NCI-H226 (cell line): ENCODE measurements at regions not wholly inside any gene's neighbourhood (a gene's known extent, or its start where the extent isn't known, plus 50 kb on each side); places are given as distances from the start of the nearest gene placed in this dataset.
A peak's percentile ranks its signal among the peaks of the same experiment; 100 is the strongest.

Experiments
- DNase-seq: peaks from one replicate; pipeline ENCODE4 v3.0.0-alpha.2; 2015

DNA sequence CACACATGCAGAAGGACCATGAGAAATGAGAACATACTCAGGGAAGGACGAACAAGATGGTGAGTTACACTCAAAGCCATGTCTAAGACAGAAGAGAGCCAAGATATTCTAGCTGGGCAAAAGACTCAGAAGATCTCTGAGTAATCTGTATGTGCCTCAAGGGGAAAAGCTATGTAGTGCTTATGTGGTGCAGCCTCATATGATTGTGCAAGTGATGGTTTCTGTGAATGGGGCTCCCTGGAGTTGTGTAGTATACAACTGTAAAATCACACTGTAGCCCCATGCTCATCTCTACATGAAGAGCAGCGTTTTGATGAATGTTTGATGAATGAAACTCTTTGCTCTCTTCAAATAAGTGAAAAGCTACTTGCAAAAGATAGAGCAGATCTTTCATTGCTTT is 57.5 kb downstream of the OSR1 start:
- DNase-seq, result no peak

DNA sequence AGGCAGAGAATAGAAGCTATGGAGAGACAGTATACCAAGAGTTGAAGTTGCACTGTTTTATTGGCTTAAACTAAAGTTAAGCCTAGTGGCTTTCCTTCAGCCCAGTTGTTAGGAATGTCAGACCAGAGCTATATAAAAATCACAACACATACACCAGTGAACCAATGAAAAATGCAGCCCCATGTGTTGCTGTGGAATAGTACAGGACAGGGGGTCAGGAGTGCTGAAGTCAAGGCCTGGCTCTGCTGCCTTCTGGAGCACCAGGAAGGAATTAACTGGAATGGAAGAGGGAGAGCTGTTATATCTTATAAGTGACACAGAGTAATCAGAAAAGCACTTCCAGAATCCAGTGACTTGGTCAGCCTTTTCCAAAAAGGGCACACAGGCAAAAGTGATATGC is 58.9 kb downstream of the OSR1 start:
- no peak for DNase-seq

DNA sequence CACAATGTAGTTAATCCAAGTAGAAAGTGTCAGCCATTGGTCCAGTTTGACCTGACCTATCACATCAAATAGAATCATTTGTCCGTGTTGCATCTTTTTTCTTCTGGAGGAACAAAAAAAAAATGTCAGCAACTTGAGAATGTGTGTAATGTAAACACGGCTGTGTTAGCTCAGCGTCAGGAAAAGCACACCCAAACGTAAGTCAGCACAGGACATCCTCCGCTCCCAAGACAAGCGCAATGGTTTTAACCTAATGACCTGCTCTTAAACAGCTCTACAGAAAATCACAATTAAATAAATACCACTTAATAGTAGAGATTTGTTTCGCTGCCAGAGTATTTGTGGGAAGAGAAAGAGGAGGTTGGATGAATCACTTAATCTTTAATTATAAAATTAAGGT is 59.4 kb downstream of the OSR1 start:
- DNase-seq, result no peak

DNA sequence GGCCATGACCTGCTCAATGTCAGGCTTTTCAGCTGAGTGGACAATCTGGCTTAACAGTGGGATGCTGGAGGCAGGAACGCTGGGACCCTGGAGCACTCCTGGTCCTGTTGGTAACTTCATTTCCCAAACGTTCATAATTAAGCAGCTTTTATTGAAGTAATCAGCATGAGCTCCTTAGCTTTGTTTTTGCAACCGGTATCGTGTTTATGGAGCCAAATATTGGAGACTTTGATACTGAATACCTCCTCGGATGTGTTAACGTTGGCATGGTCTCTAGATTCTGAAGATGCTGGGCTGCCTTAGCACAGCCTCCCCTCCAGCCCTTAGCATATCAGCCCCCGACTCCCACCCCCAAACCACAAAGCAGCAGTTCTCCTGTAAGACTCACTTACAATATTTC is 60.7 kb downstream of the OSR1 start:
- no peak for DNase-seq

DNA sequence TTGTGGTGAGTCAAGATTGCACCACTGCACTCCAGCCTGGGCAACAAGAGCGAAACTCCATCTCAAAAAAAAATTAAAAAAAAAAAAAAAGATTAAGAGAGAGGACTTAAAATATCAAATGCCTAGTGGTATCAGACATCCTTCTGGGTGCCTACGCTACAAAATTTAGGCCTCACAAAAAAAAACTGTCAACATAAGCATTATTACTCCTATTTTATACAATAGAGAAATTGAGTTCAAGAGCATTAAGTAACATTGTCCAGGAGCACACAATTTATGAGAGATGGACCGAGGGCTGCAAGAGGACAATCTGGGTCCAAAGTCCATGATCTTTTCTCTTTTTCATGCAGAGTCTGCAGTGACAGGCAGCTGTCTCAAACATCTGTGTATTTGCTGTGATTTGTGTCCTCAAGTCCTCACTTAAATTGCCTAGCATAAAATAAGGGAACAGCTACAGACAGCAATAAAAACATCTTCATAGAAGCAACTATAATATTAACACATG is 62.4 kb downstream of the OSR1 start:
- DNase-seq, result no peak

DNA sequence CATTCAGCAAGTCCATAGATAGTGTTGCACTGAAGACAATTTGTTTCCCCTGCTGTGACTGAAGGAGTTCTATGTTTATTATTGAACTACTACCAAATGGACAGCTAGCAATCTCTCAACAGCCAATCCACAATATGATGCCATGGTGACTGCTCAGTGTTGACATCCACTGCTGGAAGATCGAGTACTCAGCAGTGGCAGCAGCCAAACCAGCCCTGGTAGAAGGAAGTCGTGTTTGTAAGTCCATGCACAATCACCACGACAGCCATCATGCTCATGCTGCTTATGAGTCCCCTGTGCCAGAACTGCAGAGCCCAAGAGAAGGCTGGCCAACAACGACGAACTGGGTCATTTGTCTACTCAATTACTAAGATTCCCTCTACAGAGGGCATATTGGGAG is 66.4 kb downstream of the OSR1 start:
- DNase-seq, result no peak

DNA sequence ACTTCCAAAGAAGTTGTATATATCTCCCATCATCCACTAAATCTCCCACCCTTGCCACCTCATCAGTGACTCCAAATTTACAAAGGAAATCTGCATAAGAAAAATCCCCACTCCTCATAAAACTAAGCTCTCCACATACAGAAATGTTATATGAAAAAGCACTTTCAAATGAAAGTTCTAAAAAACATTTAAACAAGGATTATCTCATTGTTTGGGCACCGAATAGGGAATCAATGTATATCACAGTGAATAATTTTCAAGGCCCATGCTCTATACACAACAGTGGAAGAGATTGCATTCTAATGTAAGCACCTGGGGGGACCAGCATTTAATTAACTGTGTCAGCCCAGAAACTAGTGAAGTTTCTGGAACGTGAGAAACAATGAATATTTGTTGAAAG is 70.1 kb downstream of the OSR1 start:
- no peak for DNase-seq

DNA sequence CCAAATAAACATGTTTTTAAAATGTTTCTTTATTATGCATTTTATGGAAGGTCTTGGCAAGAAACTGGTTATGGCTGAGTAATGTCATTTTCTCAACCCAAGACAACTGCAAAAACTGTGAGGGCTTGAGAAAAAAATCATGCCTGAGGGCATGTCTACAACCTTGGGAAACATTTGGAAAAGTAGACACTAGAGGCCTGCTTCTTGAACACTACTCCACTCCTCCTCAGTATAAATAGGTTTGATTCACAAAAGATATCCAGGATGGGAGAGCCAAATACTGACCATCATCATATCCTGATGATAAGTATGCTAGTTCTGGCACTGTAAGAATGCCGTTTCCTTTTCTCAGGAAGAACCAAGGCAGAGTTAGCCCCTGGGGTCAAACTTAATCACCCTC is 71.1 kb downstream of the OSR1 start:
- peak; percentile 57 for DNase-seq

DNA sequence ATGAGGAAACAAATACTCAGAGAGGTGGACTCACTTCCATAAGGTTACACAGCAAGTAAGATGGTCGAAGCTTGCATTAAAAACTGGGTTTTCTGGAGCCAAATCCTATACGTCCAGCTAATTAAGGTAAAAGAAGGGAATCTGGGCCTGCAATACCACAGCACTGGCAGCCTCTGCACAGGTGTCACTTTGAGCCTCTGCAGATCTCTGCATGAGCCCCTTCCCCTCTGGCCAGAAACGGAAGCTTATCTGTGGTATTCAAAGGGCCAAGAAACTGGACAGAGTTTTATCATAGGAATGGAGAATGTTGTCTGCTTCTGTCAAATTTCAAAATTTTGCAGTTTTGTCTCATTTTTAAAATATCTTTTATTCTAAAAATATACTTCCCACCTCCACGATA is 76.1 kb downstream of the OSR1 start:
- DNase-seq, result no peak

DNA sequence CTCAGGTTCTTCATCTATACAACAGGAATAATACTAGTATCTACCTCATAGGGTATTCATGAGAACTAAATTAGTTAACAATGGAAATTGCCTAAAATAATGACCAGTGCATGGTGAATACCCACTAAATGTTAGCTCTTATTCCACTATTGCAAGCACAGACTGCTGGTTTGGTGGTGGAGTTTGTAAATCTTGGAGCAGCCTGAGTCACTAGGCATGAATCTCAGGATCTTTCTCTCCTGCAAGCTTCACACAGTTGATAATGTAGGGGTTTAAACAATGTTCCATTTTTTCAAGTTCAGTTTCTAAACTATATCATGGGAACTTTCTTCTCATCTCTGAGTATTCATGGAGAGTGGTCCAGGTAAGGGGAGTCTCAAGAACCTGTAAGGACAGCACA is 84.0 kb downstream of the OSR1 start:
- no peak for DNase-seq

DNA sequence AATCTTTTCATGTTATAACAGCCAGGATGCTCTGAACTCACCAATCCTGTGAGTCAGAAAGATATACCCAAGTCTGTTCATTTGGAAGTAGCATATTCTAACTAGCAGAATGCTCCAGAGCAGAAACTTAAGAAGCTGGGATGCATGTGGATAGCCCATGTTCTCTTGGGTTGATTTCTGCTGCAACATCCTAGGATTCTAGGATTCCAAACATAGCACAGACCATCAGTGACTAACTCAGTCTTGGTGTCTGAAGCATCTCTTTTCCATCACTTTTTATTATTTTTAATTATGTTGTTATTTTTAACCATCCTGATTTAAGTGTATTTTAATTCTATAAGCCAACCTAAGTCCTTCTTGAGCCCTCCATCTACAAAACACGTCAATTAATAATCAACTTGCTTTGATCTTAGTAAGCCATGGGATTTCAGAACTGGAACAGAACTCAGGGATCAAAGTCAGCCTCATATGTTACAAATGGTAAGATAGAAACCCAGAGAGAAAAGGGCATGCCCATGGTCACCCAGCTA is 85.4 kb downstream of the OSR1 start:
- DNase-seq, result no peak

DNA sequence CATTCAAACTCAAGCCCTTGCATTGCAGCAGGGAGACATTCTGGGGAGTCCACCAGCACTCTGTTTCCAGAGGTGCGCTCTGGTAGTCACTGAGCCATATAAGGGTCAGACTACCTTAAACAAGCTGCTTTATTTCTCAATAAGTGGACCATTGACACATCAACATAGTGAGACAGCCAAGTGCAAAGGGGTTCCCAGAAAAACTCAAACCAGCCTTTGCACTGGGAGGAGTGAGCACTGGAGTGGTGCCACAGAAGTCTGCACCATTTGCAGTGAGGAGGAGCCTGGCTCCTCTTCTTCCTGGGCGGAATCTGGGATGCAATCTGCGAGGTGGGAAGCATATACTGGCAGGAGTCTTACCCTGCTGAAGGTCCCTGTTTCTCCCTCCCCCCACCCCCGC is 86.4 kb downstream of the OSR1 start:
- DNase-seq, result no peak

DNA sequence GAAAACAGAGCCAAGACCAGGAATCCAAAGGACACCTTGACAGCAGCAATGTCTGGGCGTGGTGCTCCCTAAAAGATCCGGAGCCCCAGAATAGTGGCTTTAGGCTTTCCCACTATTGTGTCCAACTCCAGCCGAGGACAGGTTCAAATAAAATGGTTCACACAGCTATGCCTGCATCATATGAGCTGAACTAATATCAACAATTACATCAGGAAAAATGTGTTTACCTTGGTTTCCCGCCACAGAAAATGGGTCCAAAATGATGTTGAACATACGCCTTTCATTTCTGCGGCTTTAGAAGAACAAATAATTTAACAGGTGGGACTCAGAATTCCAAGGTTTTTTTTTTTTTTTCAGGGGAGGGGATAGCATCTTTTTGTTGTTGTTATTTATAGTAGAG is 93.6 kb downstream of the OSR1 start:
- DNase-seq, result no peak

DNA sequence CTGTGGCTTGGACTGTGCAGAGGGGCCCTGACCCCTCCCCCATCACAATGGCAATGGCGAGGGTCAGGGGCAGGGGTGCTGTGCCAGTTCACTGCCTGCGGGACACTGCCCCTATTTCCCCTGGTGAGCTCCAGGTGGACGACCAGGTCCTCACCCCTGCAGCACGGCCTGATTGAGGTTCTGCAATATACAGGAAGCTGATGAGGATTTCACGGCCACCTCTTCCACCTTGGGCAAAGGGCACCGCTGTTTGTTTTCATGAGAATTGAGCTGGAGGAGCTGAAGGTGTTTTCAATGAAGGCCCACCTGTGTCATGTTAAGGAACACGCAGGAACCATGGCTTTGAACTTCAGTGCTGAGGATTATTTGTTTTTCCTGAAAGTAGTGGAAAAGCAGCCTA is 96.3 kb downstream of the OSR1 start:
- no peak for DNase-seq

DNA sequence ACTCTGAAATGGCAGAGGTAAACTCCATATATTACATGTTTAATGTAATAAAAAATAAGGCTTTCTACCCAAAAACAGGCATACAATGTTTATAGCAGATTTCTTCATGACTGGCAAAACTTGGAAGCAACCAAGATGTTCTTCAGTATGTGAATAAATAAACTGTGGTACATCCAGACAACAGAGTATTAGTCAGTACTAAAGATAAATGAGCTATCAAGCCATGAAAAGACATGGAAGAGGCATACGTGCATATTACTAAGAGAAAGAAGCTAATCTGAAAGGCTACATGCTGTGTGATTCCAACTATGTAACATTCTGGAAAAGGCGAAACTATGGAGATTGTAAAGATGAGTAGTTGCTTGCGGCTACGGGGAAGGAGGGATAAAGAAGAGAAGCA is 97.4 kb downstream of the OSR1 start:
- DNase-seq, result peak; percentile 4

DNA sequence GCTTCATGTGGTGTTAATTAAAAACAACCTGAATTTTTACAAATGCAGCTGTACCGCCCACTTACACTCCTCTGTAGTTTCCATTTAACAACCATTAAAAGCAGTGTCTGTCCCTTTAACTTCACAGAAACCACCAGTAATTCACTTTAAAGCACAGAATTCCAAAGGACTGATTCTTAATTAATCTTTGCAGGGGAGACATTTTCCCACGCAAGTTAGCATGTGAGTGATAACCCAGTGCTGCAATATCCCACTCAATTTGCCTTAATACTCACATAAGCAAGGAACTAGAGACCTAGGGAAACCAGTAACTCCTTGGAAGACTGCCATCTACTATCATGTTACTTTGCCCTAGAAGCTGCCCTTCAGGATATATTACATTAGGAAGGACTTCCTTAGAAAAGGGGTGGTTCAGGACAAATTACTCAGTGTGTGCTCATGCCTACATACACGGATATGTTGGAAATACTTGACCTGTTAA is 102.3 kb downstream of the OSR1 start:
- peak; percentile 93 for DNase-seq

DNA sequence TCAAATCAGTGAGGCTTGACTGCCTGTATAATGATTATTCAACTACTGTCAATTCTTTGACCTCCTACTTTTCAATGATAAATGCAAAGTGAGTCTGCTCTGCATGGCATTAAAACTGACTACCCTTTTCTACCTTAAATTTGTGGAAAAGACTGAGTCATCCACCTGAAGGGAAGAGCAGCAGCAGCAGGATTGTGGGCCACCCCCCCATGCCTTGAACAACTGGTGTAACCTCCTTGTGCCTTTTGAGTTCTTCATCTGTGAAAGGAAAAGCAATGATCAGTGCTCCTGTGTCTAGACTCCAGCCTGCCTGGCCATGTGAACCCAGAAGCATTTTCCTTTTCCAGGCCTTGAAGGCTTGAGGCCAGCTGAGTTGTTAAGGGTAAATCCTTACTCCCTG is 102.9 kb downstream of the OSR1 start:
- DNase-seq, result peak; percentile 11

DNA sequence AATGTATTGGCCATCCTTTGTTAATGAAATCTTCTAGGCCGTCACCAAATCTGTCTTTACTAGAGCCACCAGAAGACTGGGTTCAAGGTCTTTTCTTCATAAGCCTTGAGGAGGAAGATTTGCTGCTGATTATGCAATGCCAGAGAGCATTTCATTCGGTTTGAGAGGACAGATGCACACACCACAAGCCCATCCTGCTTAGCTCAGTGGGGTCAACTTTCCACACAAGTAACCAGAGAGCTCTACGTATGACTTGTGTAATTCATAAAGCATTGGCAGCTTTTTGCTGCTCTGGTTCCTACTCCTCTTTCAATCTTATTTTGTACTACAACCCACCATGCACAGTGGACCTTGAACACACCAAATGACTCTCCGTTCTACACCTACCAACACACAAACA is 106.9 kb downstream of the OSR1 start:
- peak; percentile 14 for DNase-seq

DNA sequence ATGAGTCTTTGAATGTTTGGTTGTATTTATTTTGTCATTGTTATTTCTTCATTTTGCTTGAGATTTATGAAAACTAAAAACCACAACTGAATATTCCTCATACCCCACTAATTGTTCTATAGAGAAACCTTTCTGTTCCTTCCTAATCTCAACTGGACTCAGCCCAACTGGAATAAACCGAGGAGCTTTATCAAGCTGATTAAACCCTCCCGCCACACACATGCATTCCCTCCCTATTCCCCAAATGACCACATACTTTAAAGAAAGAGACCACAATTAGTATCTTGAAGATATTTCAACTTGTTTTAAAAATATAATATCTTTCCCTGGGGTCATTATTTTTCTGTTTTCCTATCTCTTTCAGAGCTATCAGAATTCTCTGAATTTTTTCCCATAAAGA is 107.5 kb downstream of the OSR1 start:
- peak; percentile 74 for DNase-seq

DNA sequence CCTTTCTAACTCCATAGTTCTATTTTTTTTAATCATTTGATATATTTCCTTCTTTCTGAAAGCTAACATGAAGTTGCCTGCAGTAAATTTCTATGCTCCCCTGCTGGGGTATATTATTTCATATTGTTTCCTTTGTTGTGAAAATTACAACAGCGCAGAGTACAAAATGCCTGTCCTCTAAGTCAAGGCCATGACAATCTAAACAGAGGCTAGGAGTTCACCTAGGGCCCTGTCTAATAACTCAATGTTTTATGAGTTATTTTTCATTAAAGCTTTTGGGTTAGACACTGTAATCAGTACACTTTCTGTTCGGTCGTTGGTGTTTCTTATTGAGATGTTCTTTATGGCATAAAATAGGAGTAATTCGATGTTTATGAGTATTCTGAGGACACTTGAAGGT is 111.2 kb downstream of the OSR1 start:
- no peak for DNase-seq

DNA sequence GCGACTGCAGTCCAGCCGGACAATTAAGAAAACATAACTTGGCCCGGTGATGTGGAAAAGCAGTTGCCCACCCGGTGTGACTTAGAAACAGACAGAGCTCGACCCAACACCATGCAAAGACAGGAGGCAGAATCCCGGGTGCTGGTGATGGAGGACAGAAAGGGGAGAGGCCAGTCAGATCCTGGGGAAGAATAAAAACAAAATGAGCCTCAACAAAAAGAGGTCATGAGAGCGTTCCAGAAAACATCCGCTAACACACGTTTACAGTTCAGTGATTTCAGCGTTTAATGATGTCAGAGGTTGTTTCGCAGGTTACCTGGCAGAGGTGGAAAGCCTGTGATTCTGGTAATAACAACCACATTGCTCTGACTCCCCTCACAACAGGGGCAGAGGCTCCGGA is 111.9 kb downstream of the OSR1 start:
- DNase-seq, result no peak

DNA sequence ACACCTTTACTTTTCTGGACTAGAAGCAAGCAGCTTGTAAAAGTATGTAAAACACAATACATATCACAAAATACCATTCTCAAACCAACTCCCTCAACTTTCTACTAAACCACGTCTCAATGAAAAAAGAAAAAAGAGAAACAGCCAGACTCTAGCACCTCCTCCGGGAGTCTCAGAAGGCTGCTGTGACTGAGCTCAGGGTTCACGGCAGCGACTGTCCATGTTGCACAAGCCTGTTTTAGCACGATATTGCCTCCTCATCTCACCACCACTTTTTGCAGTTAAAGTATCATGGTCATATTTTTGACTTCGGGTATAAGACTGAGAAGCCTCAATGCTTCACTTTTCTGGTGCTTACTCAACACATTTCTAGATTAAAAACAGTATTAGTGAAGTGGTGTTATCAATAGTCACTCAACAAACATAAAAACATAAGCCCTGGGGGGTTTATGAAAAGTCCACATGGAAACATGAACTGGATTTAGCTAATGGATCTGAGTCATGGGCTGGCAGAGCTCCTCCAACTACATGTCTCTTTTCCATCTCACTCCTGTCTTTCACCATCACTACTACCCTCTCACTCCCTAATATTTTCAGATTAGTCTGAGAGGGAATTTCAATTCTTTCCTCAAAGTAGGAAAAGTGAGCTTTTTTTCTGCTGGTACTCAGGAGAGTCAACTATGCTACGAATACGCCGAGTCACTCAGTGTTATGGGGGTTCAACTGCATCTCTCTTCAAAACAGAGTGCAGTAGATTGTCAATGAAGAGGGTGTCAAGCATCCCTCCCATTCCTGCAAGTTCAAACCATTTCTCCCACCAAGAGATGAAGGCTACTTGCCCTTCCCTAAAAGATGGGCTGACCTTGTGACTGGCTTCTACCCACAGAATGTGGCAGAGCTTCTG is 113.7 kb downstream of the OSR1 start:
- DNase-seq, result peak; percentile 34

DNA sequence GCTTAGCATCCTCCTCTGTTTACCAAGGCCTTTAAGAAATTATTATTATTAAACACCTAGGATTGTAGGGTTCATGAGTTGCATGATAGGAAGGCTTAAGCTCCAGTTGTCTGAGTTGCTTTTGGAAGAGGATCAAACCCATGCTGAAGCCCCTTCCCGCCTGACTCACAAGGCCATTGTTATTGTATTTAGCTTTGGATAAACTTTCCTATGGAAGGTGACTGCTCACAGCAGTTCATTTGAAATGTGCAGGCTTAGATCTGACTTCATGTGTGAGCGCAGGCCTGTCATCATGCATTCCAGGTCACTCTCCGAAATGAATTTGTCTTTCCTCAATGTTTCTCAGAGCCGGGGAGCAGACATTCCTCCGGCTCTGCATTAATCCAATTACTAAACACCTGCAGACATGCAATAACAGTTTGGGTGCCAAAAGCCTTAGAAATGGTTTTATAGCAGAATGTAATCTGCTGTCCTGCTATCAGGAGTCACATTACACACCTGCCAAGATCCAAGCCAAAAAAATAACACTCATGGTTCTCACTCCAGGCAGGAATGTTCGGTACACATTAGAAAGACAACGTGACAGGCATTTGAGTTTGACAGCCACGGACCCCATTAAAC is 119.9 kb downstream of the OSR1 start:
- no peak for DNase-seq

DNA sequence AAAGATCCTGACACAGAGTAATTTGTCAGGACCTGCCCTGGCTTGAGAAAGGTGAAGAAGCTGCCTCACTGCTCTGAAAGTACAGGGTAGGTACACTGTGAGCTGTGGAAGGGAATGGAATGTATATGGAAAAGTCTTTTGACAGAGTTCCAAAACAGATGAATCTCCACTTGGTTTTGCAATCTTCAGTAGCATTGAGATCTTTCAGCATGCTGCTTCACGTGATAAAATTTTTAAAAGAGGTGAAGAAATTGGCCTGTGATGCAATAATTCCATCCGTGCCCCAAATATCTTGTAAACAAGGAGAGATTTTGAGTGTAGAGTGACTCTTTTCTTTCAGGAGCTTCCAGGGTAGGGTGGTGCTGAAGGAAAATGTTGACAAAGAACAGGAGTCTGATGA is 123.1 kb downstream of the OSR1 start:
- DNase-seq, result peak; percentile 84
